ENCODE measurements at regions not wholly inside any gene's neighbourhood (a gene's known extent, or its start where the extent isn't known, plus 50 kb on each side); places are given as distances from the start of the nearest gene placed in this dataset.

GRCh38 chr6:164424489-164424888, 884.9 kb downstream of the C6orf118 start:
- DNase-seq, result no peak

- no peak for DNase-seq
Measured at GRCh38 chr6:164419099-164419498, 890.3 kb downstream of the C6orf118 start.

GRCh38 chr6:164418262-164418588, 891.2 kb downstream of the C6orf118 start:
- DNase-seq, result no peak

GRCh38 chr6:164417537-164418261, 891.7 kb downstream of the C6orf118 start:
- DNase-seq, result no peak

GRCh38 chr6:164415832-164416563, 893.4 kb downstream of the C6orf118 start:
- no peak for DNase-seq

- no peak for DNase-seq
Measured at GRCh38 chr6:164414695-164415094, 894.7 kb downstream of the C6orf118 start.

- DNase-seq, result no peak
Measured at GRCh38 chr6:164412566-164412965, 896.8 kb downstream of the C6orf118 start.

GRCh38 chr6:164410017-164410416, 899.4 kb downstream of the C6orf118 start:
- DNase-seq, result no peak

- no peak for DNase-seq
Measured at GRCh38 chr6:164409309-164410009, 899.9 kb downstream of the C6orf118 start.

- DNase-seq, result no peak
Measured at GRCh38 chr6:164408868-164409267, 900.5 kb downstream of the C6orf118 start.

- no peak for DNase-seq
Measured at GRCh38 chr6:164404812-164405488, 904.5 kb downstream of the C6orf118 start.

GRCh38 chr6:164401871-164402270, 907.5 kb downstream of the C6orf118 start:
- DNase-seq, result no peak

GRCh38 chr6:164398647-164399046, 910.8 kb downstream of the C6orf118 start:
- DNase-seq, result no peak

GRCh38 chr6:164396071-164397047, 913.0 kb downstream of the C6orf118 start:
- no peak for DNase-seq

GRCh38 chr6:164379795-164380194, 929.6 kb downstream of the C6orf118 start:
- DNase-seq, result no peak

- DNase-seq, result no peak
Measured at GRCh38 chr6:164378330-164378729, 931.1 kb downstream of the C6orf118 start.

GRCh38 chr6:164377348-164377918, 932.0 kb downstream of the C6orf118 start:
- DNase-seq, result no peak

GRCh38 chr6:164370773-164371172, 938.6 kb downstream of the C6orf118 start:
- no peak for DNase-seq

GRCh38 chr6:164359441-164359840, 944.9 kb downstream of the QKI start:
- DNase-seq, result no peak

- DNase-seq, result no peak
Measured at GRCh38 chr6:164359036-164359435, 944.5 kb downstream of the QKI start.

- no peak for DNase-seq
Measured at GRCh38 chr6:164356814-164357213, 942.3 kb downstream of the QKI start.

- no peak for DNase-seq
Measured at GRCh38 chr6:164347455-164347854, 932.9 kb downstream of the QKI start.

Measured in CD4-positive, alpha-beta T cell treated with Interleukin-1 beta for 1 hour (primary cell).